Thymus (tissue), 11 donors: ENCODE measurements at regions not wholly inside any gene's neighbourhood (a gene's known extent, or its start where the extent isn't known, plus 50 kb on each side); places are given as distances from the start of the nearest gene placed in this dataset.

Experiments used
- DNase-seq, 9 donors: peaks; one replicate each; pipeline ENCODE4 v3.0.0-alpha.2; 2013; ENCODE audit warnings: low spot score in 9 of 9, low read depth in 6 of 9, missing footprints in 1 of 9
- H3K27ac ChIP-seq, 2 donors: one replicate each; pipeline ENCODE4 v1.5.1; 2013; ENCODE audit warnings: control low read depth in 1 of 2, low read depth in 1 of 2, low read length in 1 of 2, mild to moderate bottlenecking in 1 of 2, moderate library complexity in 1 of 2
- H3K27me3 ChIP-seq, 2 donors: one replicate each; pipeline ENCODE4 v1.5.1; 2013; ENCODE audit warnings: low read length in 1 of 2; ENCODE audit not compliant: control insufficient read depth in 2 of 2, insufficient read depth in 1 of 2
- H3K36me3 ChIP-seq, 2 donors: one replicate each; pipeline ENCODE4 v1.5.1; 2013; ENCODE audit warnings: low read length in 1 of 2, mild to moderate bottlenecking in 1 of 2, moderate library complexity in 1 of 2; ENCODE audit not compliant: control insufficient read depth in 2 of 2, insufficient read depth in 2 of 2
- H3K4me1 ChIP-seq, 2 donors: one replicate each; pipeline ENCODE4 v1.5.1; 2013; ENCODE audit warnings: low read length in 2 of 2; ENCODE audit not compliant: control insufficient read depth in 2 of 2, insufficient read depth in 2 of 2
- H3K4me3 ChIP-seq, 2 donors: one replicate each; pipeline ENCODE4 v1.5.1; 2013; ENCODE audit warnings: low read length in 2 of 2, control low read depth in 1 of 2, mild to moderate bottlenecking in 1 of 2
- H3K9me3 ChIP-seq, 2 donors: one replicate each; pipeline ENCODE4 v1.5.1; 2013; ENCODE audit warnings: low read length in 1 of 2, mild to moderate bottlenecking in 1 of 2; ENCODE audit not compliant: control insufficient read depth in 2 of 2, insufficient read depth in 1 of 2
- WGBS: extraction: QIAGEN DNeasy Blood & Tissue Kit; methylation state at CpG from one replicate; pipeline ENCODE4 v1.1.7; 2013; 5-methylcytosine and 5-hydroxymethylcytosine counted together
- donor health status: healthy.

GRCh38 chr9:28407351-28407750 is 834.1 kb upstream of the C9orf72 start:
- H3K36me3 ChIP-seq, result no peaks in the 10 kb centered on the region
- peaks cover 0 to 2% of the 10 kb centered on the region in 2 donors for H3K9me3 ChIP-seq
- WGBS, result 93% methylated on average over 3 of the region's 3 CpGs
- H3K27me3 ChIP-seq, result no peaks in the 10 kb centered on the region
- no peaks in the 10 kb centered on the region for H3K4me1 ChIP-seq
- no peak overlapping the region for H3K27ac ChIP-seq
- H3K4me3 ChIP-seq, result no peak overlapping the region
- no peak for DNase-seq

- Histone ChIP-seq H3K27me3 (no peaks in the 10 kb centered on the region), H3K9me3 (no peaks in the 10 kb centered on the region), H3K4me1 (no peaks in the 10 kb centered on the region), H3K36me3 (no peaks in the 10 kb centered on the region), H3K27ac (no peak overlapping the region), H3K4me3 (no peak overlapping the region)
- no peak for DNase-seq
- WGBS, result 79% methylated on average over 1 of the region's 1 CpG
These were observed 836.6 kb upstream of the C9orf72 start for GRCh38 chr9:28409919-28410318.

GRCh38 chr9:28410411-28410810 is 837.1 kb upstream of the C9orf72 start:
- no peaks in the 10 kb centered on the region for H3K9me3 ChIP-seq
- H3K4me3 ChIP-seq, result no peak overlapping the region
- no peaks in the 10 kb centered on the region for H3K27me3 ChIP-seq
- 53% methylated on average over 3 of the region's 3 CpGs for WGBS
- H3K27ac ChIP-seq, result no peak overlapping the region
- H3K36me3 ChIP-seq, result no peaks in the 10 kb centered on the region
- no peak for DNase-seq
- no peaks in the 10 kb centered on the region for H3K4me1 ChIP-seq

DNA sequence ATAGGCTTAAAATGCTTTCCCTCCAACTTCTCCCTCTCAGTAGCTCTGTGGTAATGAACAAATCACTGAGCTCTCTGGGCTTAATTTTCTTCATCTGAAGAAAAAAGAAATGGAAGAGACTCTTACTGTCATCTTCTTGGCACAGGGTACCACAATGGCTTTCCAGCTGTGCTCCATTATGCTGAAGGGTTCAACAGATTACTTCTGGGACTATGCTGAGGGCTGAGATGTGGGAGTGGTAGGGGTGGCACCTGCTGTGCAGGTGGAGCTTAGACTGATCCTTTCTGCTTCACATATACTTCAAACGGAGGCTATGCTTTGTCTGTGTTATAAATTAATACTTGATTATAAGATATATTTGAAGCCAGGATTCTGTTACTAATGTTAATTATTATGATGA is 840.2 kb upstream of the C9orf72 start:
- Histone ChIP-seq H3K4me1 (no peaks in the 10 kb centered on the region), H3K9me3 (no peaks in the 10 kb centered on the region), H3K4me3 (no peak overlapping the region), H3K27me3 (no peaks in the 10 kb centered on the region), H3K27ac (no peak overlapping the region), H3K36me3 (no peaks in the 10 kb centered on the region)
- no peak for DNase-seq
- 75% methylated on average over 1 of the region's 1 CpG for WGBS

DNA sequence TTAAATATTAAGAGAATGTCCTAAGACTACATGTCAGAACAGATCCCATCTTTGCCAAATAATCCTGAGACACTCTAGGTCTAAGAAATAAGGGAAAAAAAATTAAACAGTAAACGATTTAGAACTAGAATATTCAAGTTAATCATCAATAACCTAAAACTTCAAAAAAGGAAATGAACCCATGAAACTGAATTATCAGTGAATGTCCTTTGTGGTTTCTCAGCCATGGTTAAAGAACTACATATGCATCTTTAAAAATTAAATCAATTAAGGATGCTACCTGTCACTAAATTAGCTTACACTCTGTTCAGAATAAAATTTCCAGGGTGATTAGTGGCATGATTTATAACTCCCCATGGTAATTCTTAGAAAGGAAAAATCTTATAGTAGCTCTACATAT is 850.0 kb upstream of the C9orf72 start:
- Histone ChIP-seq H3K27ac (no peak overlapping the region), H3K27me3 (no peaks in the 10 kb centered on the region), H3K4me1 (no peaks in the 10 kb centered on the region), H3K4me3 (no peak overlapping the region), H3K36me3 (no peaks in the 10 kb centered on the region), H3K9me3 (no peaks in the 10 kb centered on the region)
- WGBS, result 38% methylated on average over 1 of the region's 1 CpG
- DNase-seq, result no peak

DNA sequence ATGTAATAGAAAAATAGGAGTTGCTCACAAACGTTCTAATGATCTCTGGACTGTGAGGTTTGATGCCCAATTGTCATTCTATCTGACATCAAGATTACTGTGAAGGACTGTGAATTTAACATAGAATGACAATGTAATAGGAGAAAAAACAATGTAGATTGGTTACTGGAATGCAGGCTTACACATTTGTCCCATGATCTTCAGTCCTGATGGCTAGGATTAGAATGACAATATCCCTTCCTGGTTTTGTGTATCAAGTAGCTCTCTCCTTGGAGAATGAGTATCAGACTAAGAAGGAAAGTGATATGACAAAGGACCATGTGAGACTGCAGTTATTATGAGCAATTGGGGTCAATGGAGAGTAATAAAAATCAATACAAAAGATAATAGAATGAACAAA is 862.2 kb upstream of the C9orf72 start:
- WGBS, result 75% methylated on average over 1 of the region's 1 CpG
- Histone ChIP-seq H3K4me1 (no peaks in the 10 kb centered on the region), H3K27ac (no peak overlapping the region), H3K9me3 (no peaks in the 10 kb centered on the region), H3K27me3 (no peaks in the 10 kb centered on the region), H3K4me3 (no peak overlapping the region), H3K36me3 (no peaks in the 10 kb centered on the region)
- no peak for DNase-seq

GRCh38 chr9:28439688-28440087 is 866.4 kb upstream of the C9orf72 start:
- peaks cover 1 to 17% of the 10 kb centered on the region in 2 donors for H3K9me3 ChIP-seq
- WGBS, result 94% methylated on average over 3 of the region's 3 CpGs

DNA sequence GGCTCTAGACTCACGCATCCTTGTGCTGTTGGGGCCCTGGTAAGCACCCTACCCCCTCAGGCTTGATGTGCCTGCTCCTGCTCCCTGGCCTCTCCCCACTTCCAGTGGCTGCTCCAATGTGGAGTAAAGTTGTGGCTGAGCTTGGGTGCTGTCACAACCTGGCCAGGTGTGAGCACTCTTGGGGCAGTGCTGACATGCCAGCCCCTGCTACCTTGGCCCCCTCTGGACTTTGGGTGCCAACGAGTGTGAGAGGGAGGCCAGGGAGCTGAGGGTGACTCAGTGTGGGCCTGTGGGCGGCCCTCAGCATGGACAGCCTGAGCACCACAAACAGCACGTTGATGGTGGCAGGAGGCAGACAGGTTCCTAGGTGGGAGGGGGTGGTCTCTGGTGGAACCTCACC is 870.2 kb upstream of the C9orf72 start:
- no peaks in the 10 kb centered on the region for H3K27me3 ChIP-seq
- 91% methylated on average over 4 of the region's 4 CpGs for WGBS
- no peaks in the 10 kb centered on the region for H3K36me3 ChIP-seq
- no peak overlapping the region for H3K27ac ChIP-seq
- peaks cover 1 to 18% of the 10 kb centered on the region in 2 donors for H3K9me3 ChIP-seq
- DNase-seq, result no peak
- H3K4me1 ChIP-seq, result no peaks in the 10 kb centered on the region
- no peak overlapping the region for H3K4me3 ChIP-seq

More at GRCh38 chr9:28439688-28440087, 866.4 kb upstream of the C9orf72 start:
- H3K4me1 ChIP-seq, result no peaks in the 10 kb centered on the region
- DNase-seq, result no peak
- no peaks in the 10 kb centered on the region for H3K36me3 ChIP-seq
- H3K27ac ChIP-seq, result no peak overlapping the region
- no peaks in the 10 kb centered on the region for H3K27me3 ChIP-seq
- H3K4me3 ChIP-seq, result no peak overlapping the region

DNA sequence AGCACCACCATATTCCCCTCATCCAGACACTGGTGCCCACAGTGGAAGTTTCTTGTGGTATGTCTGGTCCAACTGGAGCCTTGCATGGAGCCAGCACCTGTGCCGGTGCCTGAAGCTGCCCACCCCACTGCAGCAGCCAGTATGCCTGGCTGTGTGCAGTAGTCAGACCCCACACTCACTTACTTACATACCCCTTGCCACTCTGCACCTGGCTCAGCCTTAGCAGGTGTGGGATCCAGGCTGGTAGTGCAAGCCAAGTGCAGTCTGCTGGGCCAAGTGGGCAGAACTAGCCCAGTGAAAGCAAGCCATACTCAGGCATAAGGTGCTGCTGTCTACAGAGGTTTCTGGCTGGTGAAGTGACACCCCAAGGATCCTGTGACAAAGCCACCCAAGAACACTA is 871.4 kb upstream of the C9orf72 start:
- Histone ChIP-seq H3K27ac (no peak overlapping the region), H3K9me3 (peaks cover 1 to 18% of the 10 kb centered on the region in 2 donors), H3K36me3 (no peaks in the 10 kb centered on the region), H3K27me3 (no peaks in the 10 kb centered on the region), H3K4me3 (no peak overlapping the region), H3K4me1 (no peaks in the 10 kb centered on the region)
- 86% methylated on average over 1 of the region's 1 CpG for WGBS
- DNase-seq, result no peak

- peaks cover 1 to 18% of the 10 kb centered on the region in 2 donors for H3K9me3 ChIP-seq
- 93% methylated on average over 1 of the region's 1 CpG for WGBS
- H3K4me3 ChIP-seq, result no peak overlapping the region
- DNase-seq, result no peak
- no peak overlapping the region for H3K27ac ChIP-seq
- H3K4me1 ChIP-seq, result no peaks in the 10 kb centered on the region
- no peaks in the 10 kb centered on the region for H3K36me3 ChIP-seq
- H3K27me3 ChIP-seq, result no peaks in the 10 kb centered on the region
These were observed 871.9 kb upstream of the C9orf72 start for GRCh38 chr9:28445211-28445610.
